ENCODE measurements at regions not wholly inside any gene's neighbourhood (a gene's known extent, or its start where the extent isn't known, plus 50 kb on each side); places are given as distances from the start of the nearest gene placed in this dataset.

DNA sequence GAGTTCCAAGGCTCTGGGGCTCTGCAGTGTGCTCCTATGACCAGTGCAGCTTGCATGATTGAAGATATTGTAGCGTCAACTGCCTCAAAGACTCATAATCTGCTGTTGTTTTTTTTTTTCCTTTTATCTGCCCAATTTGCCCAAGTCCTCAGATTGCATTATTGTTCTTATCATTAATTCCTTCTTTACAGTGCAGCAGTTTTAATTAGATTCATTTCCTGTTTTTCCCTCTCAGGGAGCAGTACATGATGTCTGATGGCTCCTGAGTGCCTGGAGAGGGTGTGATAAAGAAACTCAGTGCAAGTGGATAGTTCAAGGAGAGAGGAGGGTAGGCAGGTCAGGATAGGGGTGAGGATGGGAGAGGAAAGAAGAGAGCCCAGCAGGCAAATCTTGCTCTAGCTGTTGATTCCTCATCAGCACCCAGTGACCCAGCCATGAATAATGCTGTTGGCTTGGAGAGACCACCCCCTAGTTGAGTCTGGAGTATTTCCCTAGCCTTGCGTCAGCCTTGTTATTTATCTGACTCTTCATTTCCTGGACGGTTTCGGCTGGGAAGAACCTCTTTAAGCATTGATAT lies 219.6 kb upstream of the SESN3 start:
- TF ChIP-seq CTCF (IDR thresholded peaks at IDR 0.05), result no peak
- DNase-seq (ENCODE audit: low spot score), result no peak
- ATAC-seq (ENCODE audit: low FRiP score), result no peak

DNA sequence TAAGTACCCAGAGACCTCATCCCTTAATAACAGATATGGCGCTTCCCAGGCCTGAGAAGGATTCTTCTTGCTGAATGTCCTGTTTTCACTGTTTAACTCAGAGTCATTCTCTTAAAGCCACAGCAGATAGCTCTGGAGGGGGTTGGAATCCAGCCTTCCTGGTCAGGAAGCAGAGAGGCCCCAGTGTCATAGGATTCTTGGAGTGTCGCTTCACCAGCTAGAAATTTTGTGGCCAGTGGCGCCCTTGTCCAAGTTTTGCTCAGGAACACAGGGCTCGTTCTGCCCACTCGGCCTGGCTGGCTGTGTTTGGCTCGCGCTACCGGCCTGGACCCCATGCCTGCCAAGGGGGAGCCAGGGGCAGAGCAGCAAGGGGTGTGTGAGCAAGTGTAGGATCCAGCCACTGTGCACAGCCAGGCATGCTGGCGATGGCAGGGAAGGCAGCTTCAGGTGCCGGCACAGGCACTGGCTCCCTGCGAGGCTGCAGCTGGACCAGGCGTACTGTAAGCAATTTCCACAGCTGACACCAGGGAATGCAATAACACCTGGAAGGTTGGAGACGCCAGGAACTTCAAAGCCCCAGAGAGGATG lies 214.8 kb upstream of the SESN3 start:
- no peak for TF ChIP-seq CTCF (IDR thresholded peaks at IDR 0.05)
- no peak for ATAC-seq (ENCODE audit: low FRiP score)
- DNase-seq (ENCODE audit: low spot score), result no peak

DNA sequence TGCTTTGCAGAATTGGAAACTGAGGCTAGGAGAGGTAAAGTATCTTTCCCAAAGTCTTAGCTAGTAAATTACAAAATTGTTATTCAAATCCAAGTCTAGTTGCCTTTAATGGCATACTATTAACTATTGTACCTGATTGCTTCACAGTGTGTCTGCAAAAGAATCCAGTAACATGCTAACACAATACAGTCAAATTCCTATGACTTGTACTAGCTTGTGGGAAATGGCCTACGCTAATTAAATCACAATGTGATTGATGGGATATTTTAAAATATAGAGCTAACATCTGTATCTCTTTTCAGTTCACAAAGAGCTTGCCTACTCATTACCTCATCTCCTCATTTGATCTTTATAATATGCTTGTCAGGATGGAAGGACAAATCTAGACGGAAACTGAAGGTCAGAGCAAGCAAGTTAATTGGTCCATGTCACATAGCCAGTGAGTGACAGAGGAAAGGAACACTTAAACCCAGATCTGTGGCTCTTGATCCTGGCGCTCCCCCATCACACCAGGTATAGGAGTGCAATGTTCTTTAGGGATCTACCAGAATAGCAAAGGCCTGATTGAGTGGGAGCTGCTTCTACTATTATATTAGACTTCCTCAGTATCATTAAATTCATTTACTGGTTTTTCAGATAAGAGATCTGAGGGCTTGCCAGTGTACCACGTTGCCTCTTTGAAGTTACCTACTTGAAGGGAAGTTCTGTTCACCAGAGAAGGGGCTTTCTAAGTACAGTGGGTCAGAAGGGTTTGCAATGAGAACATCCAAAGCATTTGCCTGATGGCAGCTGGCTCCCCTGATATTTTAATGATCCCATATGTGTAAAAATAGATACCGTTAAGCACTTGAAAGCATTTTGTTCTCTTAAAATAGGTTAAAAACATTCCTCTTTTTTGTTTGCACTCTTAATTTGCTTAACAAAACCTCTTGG lies 213.6 kb upstream of the SESN3 start:
- ATAC-seq (ENCODE audit: low FRiP score), result no peak
- TF ChIP-seq CTCF (IDR thresholded peaks at IDR 0.05), result no peak
- no peak for DNase-seq (ENCODE audit: low spot score)

DNA sequence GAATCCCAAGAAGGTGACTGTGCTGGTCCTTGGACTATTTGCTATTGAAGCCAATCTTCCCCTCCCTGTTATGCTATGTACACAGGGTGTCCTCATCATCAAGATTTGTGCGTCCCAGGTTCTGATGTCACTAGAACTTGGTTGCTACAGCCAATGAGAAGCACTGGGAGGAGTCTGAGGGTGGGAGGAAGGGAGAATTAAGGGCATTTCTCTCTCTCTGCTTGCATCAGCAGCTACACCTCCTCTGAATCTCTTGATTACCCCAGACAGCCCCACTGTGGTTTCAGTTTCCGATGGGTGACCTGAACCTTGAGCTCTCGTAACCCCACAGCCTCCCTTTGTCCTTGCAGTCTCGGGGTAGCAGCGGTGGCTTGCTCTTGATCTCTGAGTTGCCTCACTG lies 212.4 kb upstream of the SESN3 start:
- DNase-seq (ENCODE audit: low spot score) (no peak), ATAC-seq (ENCODE audit: low FRiP score) (no peak)
- no peak for TF ChIP-seq CTCF (IDR thresholded peaks at IDR 0.05)

DNA sequence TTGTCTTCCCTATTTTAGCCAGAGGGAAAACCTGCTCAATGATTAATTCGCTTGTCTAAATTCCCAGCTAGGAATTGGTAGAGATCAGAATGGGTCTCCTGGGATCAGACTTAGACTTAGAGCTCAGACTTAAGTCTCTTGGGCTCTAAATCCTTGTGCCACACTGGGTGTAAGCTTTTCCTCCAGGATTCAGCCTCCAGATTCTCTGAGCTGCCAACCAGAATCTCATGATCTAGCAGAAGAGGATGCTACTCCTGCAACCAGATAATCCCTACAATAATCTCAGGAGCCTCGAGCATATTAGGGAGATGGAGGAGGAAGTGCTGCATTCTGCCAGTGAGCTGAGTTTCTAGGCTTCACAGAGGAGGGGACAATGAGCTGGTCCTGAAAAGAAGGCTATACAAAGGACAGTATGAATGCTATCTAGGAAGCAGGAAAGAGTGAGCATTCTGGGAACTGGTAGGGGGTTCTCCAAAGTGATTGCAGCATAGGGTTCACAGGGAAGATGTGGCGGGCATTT lies 211.6 kb upstream of the SESN3 start:
- no peak for TF ChIP-seq CTCF (IDR thresholded peaks at IDR 0.05)
- no peak for ATAC-seq (ENCODE audit: low FRiP score)
- DNase-seq (ENCODE audit: low spot score), result no peak

DNA sequence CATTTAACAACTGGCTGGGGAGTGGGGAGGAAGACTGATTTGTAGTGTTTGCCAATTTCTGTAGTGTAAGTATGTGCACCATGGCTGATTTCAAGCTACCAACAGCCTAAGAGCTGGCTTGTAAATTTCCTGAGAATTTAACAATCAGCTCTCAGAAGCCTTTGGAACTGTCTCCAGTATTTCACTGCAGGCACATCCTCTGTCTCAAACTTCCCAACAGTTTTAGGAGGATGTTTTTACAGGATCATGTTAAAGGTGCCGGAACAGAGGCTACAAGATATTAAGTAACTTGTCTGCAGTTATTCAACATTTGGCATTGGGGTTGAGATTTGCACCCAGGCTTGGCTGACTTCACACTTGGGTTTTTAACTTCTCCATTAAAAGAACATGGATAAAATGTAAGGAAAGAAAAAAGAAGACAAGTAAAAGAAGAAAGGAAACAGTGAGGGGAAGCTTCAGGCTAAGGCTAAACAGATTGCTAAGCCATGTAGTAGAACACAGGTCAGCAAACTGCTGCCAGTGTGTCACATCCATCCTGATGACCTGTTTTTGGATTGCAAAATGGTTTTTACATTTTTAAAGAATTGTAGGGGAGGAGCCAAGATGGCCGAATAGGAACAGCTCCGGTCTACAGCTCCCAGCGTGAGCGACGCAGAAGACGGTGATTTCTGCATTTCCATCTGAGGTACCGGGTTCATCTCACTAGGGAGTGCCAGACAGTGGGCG lies 204.8 kb upstream of the SESN3 start:
- DNase-seq (ENCODE audit: low spot score), result no peak
- ATAC-seq (ENCODE audit: low FRiP score), result no peak
- no peak for TF ChIP-seq CTCF (IDR thresholded peaks at IDR 0.05)
